Esophagus muscularis mucosa (tissue), 4 donors: ENCODE measurements at regions not wholly inside any gene's neighbourhood (a gene's known extent, or its start where the extent isn't known, plus 50 kb on each side); places are given as distances from the start of the nearest gene placed in this dataset.

Experiments used
- EP300 ChIP-seq: sonication (generic); formaldehyde crosslinking; IDR thresholded peaks from one replicate; pipeline ENCODE4 v1.6.1; 2017; ENCODE audit warnings: antibody characterized with exemption
- POLR2AphosphoS5 ChIP-seq, 2 donors: sonication (generic); formaldehyde crosslinking; IDR thresholded peaks; one replicate each; pipeline ENCODE4 v1.6.1; 2017; ENCODE audit warnings: antibody characterized with exemption in 2 of 2
- TF ChIP-seq, protein P1 (sequence below), 3 experiments: fragments of 200-600 bp in 2 of 3; fragments of 450-650 bp in 1 of 3; sonication (generic) in 2 of 3; IDR thresholded peaks; one replicate each; pipeline ENCODE4 v1.5.1; 2017 to 2019; ENCODE audit warnings: antibody characterized with exemption in 3 of 3, mild to moderate bottlenecking in 2 of 3, moderate library complexity in 1 of 3

DNA sequence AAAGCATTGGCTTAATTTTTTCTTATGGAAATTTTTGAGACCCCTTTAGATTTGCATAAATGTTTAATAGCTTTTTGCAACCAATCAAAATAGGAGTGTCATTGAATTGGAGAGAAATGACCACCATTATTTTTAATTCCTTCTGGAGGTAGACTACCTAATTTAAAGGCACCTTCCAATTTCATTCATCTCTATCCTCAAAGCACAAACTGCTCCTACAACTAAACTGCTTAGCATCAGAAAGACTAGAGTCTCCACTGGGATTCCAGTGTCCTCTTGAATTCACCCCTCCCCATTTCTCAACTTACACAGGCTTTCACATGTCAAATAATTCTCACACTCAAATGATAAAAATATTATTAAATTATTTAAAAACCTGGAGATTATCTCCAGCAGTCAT lies 168.4 kb downstream of the RPS29 start:
- TF ChIP-seq, protein P1, sequence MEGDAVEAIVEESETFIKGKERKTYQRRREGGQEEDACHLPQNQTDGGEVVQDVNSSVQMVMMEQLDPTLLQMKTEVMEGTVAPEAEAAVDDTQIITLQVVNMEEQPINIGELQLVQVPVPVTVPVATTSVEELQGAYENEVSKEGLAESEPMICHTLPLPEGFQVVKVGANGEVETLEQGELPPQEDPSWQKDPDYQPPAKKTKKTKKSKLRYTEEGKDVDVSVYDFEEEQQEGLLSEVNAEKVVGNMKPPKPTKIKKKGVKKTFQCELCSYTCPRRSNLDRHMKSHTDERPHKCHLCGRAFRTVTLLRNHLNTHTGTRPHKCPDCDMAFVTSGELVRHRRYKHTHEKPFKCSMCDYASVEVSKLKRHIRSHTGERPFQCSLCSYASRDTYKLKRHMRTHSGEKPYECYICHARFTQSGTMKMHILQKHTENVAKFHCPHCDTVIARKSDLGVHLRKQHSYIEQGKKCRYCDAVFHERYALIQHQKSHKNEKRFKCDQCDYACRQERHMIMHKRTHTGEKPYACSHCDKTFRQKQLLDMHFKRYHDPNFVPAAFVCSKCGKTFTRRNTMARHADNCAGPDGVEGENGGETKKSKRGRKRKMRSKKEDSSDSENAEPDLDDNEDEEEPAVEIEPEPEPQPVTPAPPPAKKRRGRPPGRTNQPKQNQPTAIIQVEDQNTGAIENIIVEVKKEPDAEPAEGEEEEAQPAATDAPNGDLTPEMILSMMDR (IDR thresholded peaks at IDR 0.05) = no peak
- no peak for TF ChIP-seq EP300
- TF ChIP-seq POLR2AphosphoS5 (IDR thresholded peaks at IDR 0.05) = no peak
